ENCODE measurements at regions not wholly inside any gene's neighbourhood (a gene's known extent, or its start where the extent isn't known, plus 50 kb on each side); places are given as distances from the start of the nearest gene placed in this dataset.

DNA sequence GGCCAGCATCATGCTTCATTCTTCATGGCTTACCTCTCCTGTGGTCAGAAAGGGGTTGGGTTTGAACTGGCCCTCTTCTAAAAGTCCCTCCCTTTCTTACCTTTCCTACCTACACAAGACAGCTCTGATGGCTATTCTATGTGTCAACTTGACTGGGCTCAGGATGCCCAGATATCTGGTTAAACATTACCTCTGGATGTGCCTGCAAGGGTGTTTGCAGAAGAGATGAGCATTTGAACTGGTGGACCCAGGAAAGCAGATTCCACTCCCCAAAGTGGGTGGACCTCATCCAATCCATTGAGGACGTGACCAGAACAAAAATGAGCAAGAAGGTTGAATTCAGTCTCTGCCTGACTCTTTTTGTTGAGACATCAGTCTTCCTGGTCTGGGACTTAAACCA, 79.0 kb upstream of the TCF7L2 start:
- DNase-seq: no peak

DNA sequence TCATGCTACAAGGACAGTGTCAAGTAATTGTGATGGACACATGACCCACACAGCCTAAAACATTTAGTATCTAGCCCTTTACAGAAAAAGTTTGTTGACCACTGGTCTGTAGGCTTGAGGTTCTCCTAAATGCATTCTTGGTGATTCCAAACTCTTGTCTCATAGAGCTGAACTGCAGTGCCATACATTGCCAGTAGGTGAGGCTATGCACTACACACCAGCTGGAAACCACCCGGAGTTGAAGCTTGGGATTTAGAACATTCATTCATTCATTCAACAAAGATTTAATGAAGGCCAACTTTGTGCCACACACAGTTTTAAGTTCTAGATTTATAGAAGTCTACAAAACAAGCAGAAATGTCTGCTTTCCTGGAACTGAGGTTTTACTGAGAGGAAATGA, 77.3 kb upstream of the TCF7L2 start:
- DNase-seq: no peak

DNA sequence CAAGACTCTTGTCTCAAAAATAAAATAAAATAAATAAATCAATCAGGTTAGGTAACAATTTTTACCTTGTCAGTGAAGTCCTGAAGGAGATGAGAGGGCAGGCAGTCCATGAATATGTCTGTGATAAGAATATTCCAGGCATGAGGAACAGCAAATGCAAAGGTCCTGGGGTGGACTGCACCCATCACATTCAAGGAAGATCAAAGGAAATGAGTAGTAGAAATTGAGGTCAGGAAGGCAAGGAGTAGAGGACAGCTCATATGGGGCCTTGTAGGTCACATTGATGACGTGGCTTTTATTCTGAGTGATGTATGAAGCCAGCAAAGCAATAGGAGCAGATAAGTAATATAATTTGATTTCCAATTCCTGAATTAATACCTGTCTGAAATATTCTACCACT, 76.5 kb upstream of the TCF7L2 start:
- DNase-seq: no peak

DNA sequence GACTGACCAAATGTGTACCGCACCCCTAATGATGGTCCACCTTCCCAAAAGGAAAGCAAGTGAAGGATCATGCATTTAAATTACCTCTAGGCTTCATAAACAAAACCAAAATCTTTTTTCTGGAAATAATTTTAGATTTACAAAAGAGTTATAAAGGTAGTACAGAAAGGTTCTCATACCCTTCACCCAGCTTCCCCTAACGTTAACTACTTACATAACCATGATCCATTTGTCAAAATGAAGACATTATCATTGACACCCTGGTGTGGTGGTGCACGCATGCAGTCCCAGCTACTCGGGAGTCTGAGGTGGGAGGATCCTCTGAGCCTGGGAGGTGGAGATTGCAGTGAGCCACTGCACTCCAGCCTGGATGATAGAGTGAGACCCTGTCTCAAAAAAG, 75.1 kb upstream of the TCF7L2 start:
- no peak for DNase-seq

DNA sequence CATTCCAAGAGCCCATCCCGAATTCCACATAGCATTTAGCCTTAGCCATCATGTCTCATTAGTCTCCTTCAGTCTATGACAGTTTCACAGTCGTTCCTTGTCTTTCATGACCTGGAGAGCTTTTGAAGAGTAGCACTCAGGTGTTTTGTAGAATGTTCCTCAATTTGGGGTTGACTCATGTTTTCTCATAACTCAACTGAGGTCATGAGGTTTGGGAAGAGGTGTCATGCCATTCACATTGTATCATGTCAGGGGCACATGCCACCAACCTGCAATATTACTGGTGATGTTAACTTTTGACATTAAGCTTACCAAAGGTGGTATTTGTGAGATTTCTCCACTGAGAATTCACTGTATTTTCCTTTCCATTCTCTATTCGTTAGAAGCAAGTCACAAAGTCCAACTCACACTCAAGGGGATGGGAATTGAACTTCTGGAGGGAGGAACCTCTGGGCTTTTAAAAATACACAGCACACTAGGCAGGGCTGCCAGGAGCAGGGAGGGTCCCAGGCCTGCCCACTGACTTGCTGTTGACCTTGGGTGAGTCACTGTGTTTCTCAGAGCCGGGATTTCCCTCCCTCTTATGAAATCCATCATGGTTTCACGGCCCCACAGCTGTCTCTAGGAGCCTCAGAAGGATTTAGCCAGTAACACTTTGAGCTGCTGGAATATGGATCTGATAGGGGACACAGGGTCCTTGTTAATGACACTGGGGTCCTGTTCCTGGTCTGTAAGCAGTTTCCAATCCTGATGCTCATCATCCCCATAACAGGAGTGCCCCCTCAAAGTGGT, 74.4 kb upstream of the TCF7L2 start:
- peak; percentile 49 for DNase-seq

DNA sequence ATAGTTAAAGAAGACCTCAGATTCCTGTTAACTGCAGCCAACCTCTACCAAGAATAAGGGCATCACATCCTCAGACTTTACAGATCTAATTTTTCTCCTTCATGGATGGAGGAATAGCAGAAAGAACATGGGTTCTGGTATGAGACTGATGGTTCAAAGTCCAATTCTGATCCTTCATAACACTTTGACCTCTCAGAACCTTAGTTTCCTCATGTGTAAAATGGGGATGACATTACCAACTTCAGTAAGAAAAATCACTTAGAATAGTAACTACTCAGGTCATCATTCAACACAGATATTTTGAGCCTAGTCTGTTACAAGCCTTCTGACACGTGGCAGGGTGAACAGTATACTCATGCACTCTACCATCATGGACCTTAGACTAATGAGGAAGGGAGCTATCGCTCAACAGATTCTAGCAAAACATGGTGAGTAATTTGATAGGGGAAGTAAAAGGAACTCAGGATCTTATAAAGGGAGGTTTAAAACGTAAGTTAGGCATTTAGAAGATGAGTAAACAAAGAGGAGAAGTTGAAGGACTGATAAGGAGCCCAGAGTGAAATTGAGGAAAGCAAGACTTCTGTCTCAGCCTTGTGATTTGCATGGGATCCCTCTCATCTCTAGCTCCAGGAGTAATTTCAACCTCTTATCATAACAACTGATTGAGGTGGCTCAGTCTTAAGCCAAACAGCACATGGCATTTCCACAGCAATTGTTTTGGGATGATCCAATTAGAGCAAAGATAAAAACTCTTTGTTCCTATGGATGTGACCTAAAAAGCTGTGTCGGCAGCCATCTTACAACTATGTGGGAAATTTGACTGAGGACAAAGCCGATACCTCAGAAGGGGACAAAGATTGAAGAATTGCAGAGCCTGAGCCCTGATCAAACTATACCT, 69.2 kb upstream of the TCF7L2 start:
- DNase-seq: no peak

DNA sequence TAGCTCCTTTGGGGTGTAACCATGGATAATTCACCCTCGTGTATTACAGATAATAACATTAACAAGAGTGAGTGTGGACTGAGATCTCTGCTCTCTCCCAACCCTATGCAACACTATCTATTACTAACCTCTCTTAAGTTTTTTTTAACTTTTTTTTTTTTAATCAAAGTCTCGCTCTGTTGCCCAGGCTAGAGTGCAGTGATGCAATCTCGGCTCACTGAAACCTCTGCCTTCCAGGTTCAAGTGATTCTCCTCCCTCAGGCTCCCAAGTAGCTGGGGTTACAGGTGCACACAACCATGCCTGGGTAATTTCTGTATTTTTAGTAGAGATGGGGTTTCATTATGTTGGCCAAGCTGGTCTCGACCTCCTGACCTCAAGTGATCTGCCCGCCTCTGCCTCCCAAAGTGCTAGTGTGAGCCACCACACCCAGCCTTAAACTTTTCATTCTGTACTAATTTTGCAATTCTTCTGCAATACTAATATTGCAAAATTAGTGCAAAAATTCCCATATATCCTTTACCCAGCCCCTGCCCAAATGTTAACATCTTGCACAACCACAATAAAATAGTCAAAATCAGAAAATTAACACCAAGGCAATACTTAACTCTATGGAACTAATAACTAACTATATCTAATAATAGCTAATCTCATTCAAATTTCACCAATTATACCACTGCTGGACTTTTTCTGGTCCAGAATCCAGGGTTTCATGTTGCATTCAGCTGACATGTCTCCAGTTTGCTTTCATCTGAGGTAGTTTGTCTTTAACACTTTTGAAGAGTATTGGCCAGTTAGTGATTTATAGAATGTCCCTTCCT, 66.5 kb upstream of the TCF7L2 start:
- no peak for DNase-seq

DNA sequence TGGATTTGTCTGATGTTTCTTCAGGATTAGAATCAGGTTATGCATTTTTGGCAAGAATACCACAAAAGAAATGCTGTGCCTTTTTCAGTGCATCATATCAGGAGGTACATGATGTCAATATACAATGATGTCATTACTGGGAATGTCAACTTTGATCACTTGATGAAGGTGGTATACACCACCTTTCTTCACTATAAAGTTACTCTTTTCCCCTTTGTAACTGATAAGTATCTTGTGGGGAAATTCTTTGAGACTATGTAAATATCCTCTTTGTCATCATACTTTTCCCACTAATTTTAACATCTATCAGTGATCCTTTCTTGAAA, 65.9 kb upstream of the TCF7L2 start:
- DNase-seq: no peak

DNA sequence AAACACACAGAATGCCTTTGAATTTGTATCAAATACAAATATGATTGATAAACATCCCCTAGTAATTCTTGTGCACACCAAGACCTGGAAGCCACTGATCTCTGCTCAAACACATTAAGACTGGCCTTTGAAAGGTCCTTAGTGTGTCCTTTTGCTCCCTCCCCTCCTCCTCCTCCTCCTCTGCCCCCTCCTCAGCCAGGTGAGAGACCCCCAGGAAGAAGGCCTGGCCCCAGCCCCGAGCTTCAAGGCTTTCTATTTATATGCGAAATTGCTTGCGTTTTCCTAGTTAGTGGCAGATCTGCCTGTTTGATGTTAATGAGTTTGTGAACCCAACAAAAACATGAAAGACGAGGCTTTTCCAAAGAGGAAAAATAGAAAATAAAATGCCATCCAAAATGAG, 63.6 kb upstream of the TCF7L2 start:
- DNase-seq: no peak

DNA sequence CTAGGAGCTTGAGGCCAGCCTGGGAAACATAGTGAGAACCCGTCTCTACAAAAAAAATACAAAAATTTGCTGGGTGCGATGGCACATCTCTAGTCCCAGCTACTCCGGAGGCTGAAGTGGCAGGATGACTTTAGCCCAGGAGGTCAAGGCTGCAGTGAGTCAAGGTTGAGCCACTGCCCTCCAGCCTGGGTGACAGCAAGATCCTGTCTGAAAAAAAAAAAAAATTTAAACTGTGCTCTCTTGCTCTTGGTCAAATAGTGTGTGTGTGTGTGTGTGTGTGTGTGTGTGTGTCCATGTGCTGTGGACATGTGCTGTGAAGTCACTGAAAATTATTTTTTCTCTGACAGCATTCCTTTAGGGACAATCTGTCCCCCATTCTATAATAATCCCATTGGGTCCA, 62.1 kb upstream of the TCF7L2 start:
- no peak for DNase-seq

DNA sequence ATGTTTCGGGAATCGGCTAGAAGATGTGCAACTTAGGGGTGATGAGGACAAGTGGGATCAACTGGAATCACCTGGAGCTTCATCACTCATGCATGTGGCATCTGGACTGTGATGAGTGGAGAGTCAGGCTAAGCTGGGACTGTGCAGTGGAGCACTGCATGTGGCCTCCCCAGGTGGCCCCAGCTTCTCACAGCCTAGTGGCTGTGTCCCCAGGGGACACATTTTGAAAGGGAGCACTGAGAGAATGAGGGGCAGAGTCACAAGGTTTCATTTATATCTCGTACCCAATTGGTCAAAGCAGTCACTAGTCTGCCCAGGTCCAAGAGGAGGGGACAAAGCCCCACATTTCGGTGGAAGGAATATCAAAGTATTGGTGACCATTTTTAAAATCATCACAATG, 54.8 kb upstream of the TCF7L2 start:
- no peak for DNase-seq

DNA sequence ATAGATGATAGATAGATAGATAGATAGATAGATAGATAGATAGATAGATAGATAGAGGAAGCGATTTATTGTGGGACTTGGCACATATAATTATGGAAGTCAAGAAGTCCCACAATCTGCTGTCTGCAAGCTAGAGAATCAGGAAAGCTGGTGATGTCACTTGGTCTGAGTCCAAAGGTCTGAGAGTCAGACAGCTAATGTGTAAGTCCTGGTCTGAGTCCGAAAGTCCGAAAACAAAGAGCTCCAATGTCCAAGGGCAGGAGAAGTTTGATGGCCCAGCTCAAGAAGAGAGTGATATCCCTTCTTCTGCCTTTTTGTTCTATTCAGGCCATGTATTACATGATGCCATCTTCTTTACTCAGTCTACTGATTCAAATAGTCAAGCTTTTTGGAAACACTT, 53.8 kb upstream of the TCF7L2 start:
- no peak for DNase-seq

DNA sequence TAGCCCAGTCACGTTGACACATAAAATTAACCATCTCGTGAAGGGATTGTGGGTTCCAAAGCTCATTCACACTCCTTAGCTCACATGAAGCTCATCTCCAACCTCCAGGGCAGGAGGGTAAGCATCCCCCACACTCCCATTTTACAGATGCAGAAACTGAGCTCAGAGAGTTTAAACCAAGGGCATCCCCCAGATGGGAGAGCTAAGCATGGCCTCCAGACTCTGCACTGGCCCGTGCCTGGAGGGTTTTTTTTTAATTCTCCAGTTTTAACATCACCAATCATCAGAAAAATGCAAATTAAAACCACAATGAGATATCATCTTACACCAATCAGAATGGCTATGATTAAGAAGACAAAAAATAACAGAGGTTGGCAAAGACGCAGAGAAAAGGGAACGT, 53.3 kb upstream of the TCF7L2 start:
- DNase-seq: no peak

DNA sequence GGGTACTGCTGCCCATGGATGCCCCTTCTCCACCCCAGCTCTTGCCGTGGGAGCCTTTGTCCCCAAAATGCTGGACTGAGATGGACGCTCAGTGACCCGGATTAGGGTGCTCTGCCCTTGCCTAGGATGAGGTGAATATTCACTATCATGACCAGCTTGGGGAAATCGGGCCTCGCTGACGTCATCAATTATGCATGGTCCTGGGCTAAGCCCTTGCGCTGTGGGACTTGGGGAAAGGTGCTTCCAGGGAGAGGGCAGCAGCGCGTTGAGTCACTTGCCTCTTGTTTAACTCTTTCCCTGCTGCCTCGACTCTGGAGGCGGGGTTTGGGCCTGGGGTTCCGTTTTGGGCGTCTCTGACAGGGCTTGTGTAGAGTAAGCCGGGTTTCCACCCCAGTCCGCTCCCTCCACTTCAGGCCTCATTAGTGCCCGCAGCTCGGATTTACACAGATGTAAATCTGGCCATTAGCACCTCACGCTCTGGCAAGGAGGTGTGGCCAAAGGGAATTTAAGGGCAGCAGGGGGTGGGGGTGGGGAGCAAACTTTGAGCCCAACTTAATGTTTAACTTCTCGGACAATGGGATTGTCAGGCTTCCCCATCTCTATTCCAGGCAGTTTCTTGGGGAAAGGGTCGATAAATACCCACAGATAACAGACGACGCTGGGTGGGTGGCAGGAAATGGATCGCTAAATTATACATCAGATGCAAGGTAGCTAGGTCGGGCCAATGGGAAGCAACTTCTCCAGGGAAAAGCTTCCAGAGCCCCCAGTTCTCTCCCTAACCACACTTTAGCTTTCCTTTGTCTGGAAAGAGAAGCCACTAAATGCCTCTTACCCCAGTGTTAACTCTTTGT, 51.3 kb upstream of the TCF7L2 start:
- peak; percentile 57 for DNase-seq

DNA sequence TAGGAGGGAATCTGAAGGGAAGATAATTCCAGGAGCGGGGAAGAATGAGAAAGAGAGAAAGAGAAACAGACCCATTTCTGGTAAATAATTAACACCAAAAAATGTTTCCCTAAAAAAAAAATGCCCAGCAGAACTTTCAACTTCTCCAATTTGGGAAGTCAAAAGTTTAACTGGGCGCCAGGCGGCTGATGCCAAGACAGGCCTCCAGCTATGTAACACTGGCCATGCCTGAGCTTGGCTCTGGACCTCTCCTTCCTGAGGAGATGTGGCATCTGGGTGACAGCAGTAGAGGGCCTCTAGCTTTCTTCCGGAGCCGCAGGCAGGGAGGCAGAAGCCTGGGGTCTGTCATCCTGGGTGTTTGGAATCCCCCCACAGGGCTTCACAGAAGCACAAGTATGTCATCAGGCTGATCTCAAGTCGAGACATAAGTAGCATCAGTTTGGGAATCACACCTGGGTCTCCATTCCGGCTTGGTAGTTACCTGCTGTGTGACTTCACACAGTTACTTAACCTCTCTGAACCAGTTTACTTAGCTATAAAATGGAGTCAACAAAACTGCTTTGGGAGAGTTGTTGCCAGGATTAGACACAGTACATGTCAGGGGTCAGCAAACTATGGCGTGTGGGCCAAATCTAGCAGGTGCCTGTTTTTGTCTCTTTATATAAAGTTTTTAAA, 50.5 kb upstream of the TCF7L2 start:
- no peak for DNase-seq

Data from fibroblast of skin of abdomen (primary cell).